GM19324 (cell line): ENCODE measurements at regions not wholly inside any gene's neighbourhood (a gene's known extent, or its start where the extent isn't known, plus 50 kb on each side); places are given as distances from the start of the nearest gene placed in this dataset.

Experiments
- ATAC-seq: cut with Tn5 transposase; IDR thresholded peaks from one replicate; pipeline ENCODE4 v1.9.1; 2021; ENCODE audit warnings: mild to moderate bottlenecking, moderate library complexity; ENCODE audit not compliant: unreplicated experiment, low FRiP score

GRCh38 chr12:76259660-76260389 lies 88.4 kb downstream of the BBS10 start:
- ATAC-seq, result no peak

DNA sequence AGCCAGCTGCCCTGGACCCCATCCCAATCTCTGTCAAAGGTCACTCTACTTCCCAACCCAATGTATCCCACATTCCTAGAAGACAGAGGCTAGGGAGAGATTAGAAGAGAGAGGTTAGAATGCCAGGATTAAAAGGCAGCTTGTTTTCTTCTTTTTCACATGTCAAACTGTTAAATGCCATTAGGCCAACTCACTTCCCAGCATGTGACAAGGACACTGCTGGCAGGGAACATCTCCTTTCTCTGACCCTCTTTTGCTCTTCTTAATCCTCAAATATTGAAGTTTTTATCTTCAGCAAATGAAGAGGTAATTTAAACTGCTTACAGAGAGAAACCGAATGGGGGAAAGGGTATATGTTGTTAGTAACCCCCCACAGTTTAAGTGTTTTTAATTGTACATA lies 89.1 kb downstream of the BBS10 start:
- no peak for ATAC-seq

DNA sequence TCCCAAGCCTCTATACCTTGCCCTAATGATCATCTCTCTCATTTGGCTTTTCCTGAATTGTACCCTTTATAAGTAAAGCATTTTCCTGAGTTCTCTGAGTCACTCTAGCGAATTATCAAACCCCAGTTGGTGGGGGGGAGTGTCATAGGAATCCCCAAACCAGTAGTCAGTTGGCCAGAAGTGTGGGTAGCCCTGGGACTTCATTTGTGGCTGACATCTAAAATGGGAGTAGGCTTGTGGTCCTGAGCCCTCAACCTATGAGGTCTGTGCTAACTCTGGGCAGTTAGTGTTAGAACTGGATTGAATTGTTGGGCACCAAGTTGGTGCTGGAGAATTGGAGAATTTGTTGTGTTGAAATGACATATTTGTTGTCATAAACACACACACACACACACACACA lies 91.3 kb downstream of the BBS10 start:
- no peak for ATAC-seq

- no peak for ATAC-seq
These were observed 91.9 kb downstream of the BBS10 start for GRCh38 chr12:76256321-76256720.

GRCh38 chr12:76255692-76256091 lies 92.5 kb downstream of the BBS10 start:
- ATAC-seq, result no peak

DNA sequence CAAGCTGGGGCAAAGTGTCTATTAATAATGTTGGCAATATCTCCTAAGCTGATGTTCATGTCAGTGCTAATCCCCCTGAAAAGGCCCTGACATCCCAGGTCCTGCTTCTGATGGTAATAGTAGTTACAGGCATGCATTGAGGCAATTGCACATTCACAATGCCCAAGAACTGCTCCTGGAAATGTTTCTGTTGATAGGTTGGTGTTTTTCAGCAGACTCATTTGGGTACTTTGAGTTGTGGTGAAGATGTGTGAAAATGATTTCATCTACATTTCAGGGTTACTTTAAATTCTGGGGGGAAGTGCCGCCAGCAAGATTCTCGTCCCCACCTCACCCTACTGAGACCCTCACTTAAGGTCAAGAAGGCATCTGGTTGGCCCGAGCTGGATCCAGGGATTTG lies 92.9 kb downstream of the BBS10 start:
- no peak for ATAC-seq

GRCh38 chr12:76252031-76252430 lies 96.2 kb downstream of the BBS10 start:
- ATAC-seq, result no peak

DNA sequence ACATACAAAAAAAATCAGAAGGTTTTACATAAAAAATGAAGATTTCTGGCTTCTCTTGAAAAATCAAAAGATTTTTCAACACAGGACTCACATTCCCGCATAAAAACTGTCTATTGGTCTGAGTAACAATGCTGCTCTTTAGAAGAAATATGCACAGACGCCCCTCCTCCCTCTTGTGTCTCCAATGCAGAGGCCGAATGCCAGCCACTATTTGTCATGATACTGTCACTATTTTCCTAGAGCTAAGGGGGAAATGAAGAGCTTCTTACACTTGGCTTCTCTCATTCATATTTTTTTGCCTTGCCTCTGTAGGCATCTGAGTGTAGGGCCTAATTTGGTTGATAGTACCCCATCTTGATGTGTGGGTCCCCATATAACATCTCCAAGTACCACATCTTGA lies 98.0 kb downstream of the BBS10 start:
- ATAC-seq, result no peak

- ATAC-seq, result no peak
These were observed 98.7 kb downstream of the BBS10 start for GRCh38 chr12:76249501-76249900.

DNA sequence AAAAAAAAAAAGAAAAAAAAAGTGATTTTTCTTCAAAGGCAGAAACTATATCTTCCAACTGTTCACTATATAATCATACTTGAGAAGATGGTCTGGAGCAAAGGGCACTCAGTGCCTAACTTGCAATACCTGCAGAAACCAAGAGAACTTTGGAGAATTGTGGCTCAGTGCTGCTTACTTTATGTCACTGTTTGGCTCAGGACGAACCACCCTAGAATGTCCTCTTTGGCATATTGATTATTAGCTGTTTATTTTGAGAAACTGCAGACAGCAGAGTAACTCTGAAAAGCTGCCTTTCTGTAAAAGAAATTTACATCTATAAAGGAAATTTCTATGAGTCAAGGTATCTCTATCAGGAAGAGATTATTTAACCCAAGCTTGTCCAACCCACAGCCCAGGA lies 100.2 kb downstream of the BBS10 start:
- ATAC-seq, result no peak

DNA sequence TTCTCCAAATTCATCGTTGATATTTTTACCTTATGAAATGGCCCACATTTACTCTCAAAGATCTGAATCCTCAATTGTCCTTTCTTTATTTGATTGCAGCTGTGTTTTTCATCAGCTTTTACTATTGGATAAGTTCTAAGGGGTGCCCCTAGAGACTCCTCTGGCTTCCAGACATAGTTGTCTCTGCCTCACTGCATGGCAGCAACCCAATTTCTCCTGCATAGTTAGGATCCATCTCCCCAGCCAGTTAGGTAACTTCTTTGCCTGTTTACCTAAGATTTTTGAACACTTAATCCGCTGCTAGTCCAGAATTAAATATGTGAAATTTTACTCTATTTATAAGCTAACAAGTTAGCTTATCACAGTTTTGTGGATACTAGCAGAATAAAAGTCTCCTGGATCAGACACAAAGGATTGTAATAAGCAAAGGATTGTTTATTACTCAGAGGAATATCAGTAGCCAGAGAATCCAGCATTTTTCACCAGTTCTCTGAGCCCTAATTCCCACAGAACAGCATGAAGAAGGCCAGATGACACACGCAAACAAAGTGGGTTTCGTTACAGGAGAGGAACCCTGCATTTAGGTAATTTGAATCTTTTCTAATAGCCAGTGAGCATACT lies 101.1 kb downstream of the BBS10 start:
- ATAC-seq, result no peak

GRCh38 chr12:76246611-76247010 lies 101.6 kb downstream of the BBS10 start:
- no peak for ATAC-seq

DNA sequence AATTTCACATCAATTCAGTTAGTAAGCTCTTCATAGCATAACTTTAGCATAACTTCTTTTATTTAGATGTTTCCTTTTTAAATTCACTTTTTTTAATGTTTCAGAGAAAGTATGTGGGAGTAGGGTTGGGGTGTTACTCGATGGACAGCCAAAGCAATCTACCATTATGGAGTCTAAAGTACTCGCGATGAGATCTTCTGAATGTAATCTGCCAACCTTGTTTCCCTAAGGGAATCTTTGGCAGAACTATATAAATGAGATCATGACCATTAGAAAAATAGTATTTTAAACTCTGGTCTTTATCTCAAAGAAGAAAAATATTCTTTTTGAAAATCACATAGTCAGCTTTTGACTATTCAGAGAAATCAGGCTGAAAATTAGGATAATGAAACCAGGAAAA lies 103.9 kb downstream of the BBS10 start:
- ATAC-seq, result no peak

DNA sequence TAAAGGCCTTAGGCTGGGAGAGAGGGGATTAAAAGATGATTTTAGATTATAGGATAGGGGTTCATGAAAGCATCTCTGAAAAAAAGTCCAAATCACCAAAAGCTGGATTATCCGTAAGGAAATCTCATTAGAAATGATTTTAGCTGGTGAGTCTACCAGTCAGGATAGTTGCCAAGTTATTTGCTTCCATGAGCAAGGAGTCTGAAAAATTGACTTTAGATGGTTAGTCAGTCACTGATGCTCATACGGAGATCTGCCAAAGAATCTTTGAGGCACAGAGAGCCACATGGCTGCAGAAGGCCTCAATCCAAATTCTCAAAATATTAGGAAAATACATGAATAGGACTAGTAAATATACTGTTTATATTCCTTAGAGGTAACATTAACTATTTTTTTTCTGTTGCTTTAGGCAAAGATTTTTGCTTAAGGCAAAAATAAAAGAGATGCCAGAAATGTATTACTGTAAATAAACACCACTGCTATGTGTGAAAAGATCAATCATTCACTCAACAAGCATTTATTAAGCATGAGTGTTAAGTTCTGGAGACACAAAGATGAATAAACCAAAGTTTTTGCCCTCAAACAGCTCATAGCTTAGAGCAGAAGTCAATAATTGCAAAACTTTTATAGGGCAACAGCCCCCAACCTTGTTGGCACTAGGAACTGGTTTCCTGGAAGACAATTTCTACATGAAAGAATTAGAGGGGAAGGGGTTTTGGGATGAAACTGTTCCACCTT lies 105.2 kb downstream of the BBS10 start:
- no peak for ATAC-seq

- no peak for ATAC-seq
These were observed 106.8 kb downstream of the BBS10 start for GRCh38 chr12:76241371-76241770.

DNA sequence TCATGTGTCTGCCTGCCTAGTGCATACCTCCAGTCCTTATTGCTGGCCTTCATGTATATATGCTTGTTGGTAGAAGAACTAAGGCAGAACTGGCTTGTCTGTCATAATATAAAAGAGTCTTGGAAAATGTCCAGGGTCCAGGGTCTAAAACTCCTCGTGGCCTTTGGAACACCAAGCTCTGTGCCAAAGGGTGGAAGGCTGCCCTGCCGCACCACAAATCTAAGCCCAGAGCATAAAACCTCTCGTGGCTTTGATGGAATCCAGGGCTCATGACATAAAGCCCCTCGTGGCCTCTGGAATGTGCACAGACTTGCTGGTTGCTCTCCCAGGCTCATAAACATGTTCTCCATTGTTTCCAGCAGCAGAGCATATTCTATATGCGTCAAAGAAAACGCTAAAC lies 107.9 kb downstream of the BBS10 start:
- no peak for ATAC-seq

GRCh38 chr12:76238688-76239087 lies 109.5 kb downstream of the BBS10 start:
- ATAC-seq, result no peak

DNA sequence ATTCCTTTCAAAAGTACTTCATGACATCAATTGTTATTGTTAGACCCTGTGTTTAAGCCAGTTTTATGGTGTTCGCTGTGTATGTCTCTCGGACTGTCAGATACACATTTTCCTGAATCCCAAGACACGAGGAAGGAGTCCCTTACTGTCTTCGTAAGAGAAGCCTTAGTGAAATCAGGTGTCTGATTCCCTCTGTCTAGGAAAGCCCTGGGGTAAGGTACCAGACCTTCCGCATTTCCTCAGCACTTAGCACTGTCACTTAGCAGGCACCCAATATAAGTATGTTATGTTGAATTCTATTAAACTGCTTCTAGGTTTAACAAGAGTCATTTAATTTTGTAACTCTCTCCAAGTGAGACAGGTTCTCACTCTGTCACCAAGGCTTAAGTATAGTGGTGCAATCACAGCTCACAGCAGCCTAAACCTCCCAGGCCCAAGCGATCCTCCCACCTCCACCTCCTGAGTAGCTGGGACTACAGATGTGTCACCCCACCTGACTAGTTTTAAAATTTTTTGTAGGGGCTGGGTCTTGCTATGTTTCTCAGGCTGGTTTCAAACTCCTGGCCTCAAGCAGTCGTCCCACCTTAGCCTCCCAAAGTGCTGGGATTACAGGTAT lies 111.0 kb downstream of the BBS10 start:
- no peak for ATAC-seq

DNA sequence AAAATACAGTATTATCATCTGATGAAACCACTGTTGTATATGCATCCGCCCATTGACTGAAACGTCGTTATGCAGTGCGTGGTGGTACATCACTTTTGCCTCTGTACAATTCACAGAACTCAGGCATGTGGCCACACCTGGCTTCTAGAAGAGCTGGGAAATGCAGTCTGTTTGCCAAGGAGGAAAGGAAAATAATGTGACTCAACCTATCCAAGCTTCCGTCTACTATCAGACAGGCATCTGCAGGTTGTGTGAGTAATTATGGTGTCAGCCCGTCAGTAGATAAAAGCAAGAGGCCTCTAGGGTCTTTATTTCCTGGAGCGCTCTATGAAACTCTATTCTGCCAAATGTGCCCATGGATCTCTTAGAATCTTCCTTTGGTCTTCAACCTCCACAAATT lies 111.6 kb downstream of the BBS10 start:
- ATAC-seq, result no peak

DNA sequence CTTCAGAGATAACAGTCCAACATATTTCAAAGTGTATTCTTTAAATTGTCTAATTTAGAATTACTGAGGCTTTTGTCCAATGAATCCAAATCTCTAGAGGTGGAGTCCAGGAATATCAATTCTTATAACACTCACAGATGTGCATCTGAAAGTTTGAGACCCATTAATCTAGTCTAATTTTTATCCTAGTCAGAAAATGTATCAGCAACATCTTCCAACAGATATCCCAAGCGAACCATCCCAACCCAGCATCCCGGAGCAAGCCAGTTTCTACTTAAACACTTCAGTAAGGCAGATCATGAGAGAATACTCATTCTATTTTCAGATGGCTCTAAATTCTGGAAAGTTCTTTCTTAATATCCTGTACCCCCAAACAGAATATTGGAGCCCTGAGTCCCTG lies 113.5 kb downstream of the BBS10 start:
- no peak for ATAC-seq

DNA sequence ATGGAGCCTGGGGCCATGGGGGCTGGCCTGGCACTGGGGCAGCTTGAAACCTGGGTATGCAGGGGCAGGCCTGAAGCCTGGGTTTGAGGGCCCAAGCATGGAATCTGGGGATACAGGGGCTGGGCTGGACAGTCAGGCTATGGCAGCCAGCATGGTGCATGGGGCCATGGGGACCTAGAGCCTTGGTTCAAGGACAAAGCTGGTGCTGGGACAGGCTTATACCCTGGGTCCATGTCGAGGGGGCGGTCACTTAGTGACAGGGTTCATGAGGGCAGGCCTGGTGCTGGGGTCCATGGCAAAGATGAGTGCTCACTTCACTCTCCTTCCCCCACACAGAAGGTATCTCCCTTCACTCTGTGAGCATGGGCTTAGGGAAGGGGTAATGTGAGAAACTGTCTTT lies 116.2 kb downstream of the BBS10 start:
- no peak for ATAC-seq
